ENCODE measurements at regions not wholly inside any gene's neighbourhood (a gene's known extent, or its start where the extent isn't known, plus 50 kb on each side); places are given as distances from the start of the nearest gene placed in this dataset.

GRCh38 chr6:14367296-14367695 is 249.7 kb downstream of the CD83 start:
- intact Hi-C loops (cut with DNase I) = no loop called here
- Histone ChIP-seq H3K27me3 (no peaks in the 10 kb centered on the region), H3K9me3 (no peaks in the 10 kb centered on the region), H3K4me3 (no peak overlapping the region), H3K27ac (no peak overlapping the region), H3K36me3 (no peaks in the 10 kb centered on the region), H3K4me1 (no peaks in the 10 kb centered on the region)
- TF ChIP-seq EP300 (IDR thresholded peaks at IDR 0.05) (no peak), POLR2A (IDR thresholded peaks at IDR 0.05) (no peak), POLR2AphosphoS5 (IDR thresholded peaks at IDR 0.05) (no peak), CTCF (IDR thresholded peaks at IDR 0.05) (no peak)
- DNase-seq = no peak
- WGBS, 2 donors = 86 to 88% methylated on average over 2 of the region's 2 CpGs

- no peak for TF ChIP-seq CTCF (IDR thresholded peaks at IDR 0.05)
- TF ChIP-seq POLR2AphosphoS5 (IDR thresholded peaks at IDR 0.05) = no peak
- no peak for TF ChIP-seq POLR2A (IDR thresholded peaks at IDR 0.05)
- no peak for TF ChIP-seq EP300 (IDR thresholded peaks at IDR 0.05)
- Histone ChIP-seq H3K4me3 (no peak overlapping the region), H3K9me3 (no peaks in the 10 kb centered on the region), H3K36me3 (no peaks in the 10 kb centered on the region), H3K27me3 (no peaks in the 10 kb centered on the region), H3K4me1 (no peaks in the 10 kb centered on the region), H3K27ac (no peak overlapping the region)
- 80 to 90% methylated on average over 3 of the region's 3 CpGs for WGBS, 2 donors
- intact Hi-C loops (cut with DNase I) = no loop called here
- DNase-seq = no peak
These were observed 252.1 kb downstream of the CD83 start for GRCh38 chr6:14369717-14370116.

GRCh38 chr6:14371530-14371929 is 254.0 kb downstream of the CD83 start:
- no peaks in the 10 kb centered on the region for H3K36me3 ChIP-seq
- no peaks in the 10 kb centered on the region for H3K9me3 ChIP-seq
- H3K4me1 ChIP-seq = no peaks in the 10 kb centered on the region
- intact Hi-C loops (cut with DNase I) = no loop called here
- 56 to 71% methylated on average over 3 of the region's 3 CpGs for WGBS, 2 donors
- TF ChIP-seq CTCF (IDR thresholded peaks at IDR 0.05) = no peak
- no peak for TF ChIP-seq EP300 (IDR thresholded peaks at IDR 0.05)
- TF ChIP-seq POLR2A (IDR thresholded peaks at IDR 0.05) = no peak
- TF ChIP-seq POLR2AphosphoS5 (IDR thresholded peaks at IDR 0.05) = no peak
- no peak overlapping the region for H3K4me3 ChIP-seq
- no peak for DNase-seq
- H3K27ac ChIP-seq = no peak overlapping the region
- H3K27me3 ChIP-seq = no peaks in the 10 kb centered on the region

GRCh38 chr6:14372734-14373489 is 255.3 kb downstream of the CD83 start:
- WGBS, 2 donors = 53 to 70% methylated on average over 7 of the region's 7 CpGs
- H3K36me3 ChIP-seq = no peaks in the 10 kb centered on the region
- H3K4me1 ChIP-seq = no peaks in the 10 kb centered on the region
- TF ChIP-seq EP300 (IDR thresholded peaks at IDR 0.05) (no peak), POLR2AphosphoS5 (IDR thresholded peaks at IDR 0.05) (no peak), CTCF (IDR thresholded peaks at IDR 0.05) (no peak), POLR2A (IDR thresholded peaks at IDR 0.05) (no peak)
- H3K27me3 ChIP-seq = no peaks in the 10 kb centered on the region
- H3K27ac ChIP-seq = no peak overlapping the region
- H3K4me3 ChIP-seq = no peak overlapping the region
- DNase-seq = no peak
- intact Hi-C loops (cut with DNase I) = no loop called here
- H3K9me3 ChIP-seq = no peaks in the 10 kb centered on the region

All from sigmoid colon (tissue), 6 donors.